Epithelial cell of esophagus (primary cell): ENCODE measurements at regions not wholly inside any gene's neighbourhood (a gene's known extent, or its start where the extent isn't known, plus 50 kb on each side); places are given as distances from the start of the nearest gene placed in this dataset.

Source experiments
- DNase-seq: peaks from one replicate; pipeline ENCODE4 v3.0.0; 2010; ENCODE audit warnings: low read depth
- H3K4me3 ChIP-seq: 2 replicates; pipeline ENCODE4 v1.5.1; 2011; ENCODE audit warnings: mild to moderate bottlenecking, low read length, control low read depth
- TF ChIP-seq, protein P1 (sequence below): IDR thresholded peaks from 2 replicates; pipeline ENCODE4 v1.5.1; 2011; ENCODE audit warnings: low read depth, mild to moderate bottlenecking, low read length, control low read depth, inconsistent platforms; ENCODE audit not compliant: insufficient read depth; ENCODE audit errors: missing control alignments

DNA sequence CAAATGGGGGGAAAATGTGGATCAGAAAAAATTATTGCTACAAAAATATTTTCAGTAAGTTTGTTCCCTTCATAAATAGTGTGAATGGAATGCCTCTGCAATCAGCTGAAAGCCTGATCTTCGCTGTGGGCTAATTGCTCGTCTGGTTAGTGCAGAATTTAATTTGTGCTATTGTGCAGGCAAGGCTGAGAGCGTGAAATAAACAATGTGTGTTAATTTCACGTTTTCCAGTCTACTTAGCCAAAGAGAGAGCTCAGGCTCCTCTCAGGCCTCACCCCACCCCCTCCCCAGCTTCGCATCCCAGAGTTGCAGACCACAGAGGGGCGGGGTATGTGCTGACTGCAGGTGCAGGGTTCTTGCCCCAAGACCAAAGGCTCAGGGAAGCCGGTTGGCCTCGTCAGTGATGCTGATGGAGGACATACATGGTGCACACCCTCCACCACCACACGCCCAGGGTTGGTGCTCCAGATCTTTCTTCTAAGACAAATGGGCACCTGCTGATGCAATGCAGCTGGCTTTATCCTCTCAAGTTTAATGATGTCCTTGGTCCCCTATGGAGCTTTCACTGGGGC is 302.6 kb upstream of the SLC14A2 start:
- DNase-seq: no peak
- TF ChIP-seq, protein P1, sequence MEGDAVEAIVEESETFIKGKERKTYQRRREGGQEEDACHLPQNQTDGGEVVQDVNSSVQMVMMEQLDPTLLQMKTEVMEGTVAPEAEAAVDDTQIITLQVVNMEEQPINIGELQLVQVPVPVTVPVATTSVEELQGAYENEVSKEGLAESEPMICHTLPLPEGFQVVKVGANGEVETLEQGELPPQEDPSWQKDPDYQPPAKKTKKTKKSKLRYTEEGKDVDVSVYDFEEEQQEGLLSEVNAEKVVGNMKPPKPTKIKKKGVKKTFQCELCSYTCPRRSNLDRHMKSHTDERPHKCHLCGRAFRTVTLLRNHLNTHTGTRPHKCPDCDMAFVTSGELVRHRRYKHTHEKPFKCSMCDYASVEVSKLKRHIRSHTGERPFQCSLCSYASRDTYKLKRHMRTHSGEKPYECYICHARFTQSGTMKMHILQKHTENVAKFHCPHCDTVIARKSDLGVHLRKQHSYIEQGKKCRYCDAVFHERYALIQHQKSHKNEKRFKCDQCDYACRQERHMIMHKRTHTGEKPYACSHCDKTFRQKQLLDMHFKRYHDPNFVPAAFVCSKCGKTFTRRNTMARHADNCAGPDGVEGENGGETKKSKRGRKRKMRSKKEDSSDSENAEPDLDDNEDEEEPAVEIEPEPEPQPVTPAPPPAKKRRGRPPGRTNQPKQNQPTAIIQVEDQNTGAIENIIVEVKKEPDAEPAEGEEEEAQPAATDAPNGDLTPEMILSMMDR: no peak
- no peak overlapping the region for H3K4me3 ChIP-seq

DNA sequence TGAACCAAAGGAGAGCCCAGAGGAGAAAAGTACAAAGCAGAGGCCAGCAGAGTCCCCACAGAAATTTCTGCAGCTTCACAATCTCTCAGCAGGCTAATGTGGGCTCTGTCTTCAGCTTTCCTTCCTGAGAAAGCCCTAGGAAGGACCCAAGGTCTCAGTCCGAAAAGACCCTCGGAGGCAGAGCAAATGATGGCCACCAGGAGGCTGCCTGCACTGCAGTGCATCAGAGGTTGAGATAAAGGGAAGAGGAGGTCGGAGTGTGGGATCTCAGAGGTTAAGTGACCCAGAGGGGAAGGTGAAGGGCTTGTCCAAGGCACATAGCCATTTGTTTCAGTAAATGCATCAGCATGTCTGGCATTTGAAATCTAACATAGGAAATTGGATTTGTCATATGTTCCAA is 299.1 kb upstream of the SLC14A2 start:
- no peak for DNase-seq
- no peak overlapping the region for H3K4me3 ChIP-seq
- TF ChIP-seq, protein P1: no peak

DNA sequence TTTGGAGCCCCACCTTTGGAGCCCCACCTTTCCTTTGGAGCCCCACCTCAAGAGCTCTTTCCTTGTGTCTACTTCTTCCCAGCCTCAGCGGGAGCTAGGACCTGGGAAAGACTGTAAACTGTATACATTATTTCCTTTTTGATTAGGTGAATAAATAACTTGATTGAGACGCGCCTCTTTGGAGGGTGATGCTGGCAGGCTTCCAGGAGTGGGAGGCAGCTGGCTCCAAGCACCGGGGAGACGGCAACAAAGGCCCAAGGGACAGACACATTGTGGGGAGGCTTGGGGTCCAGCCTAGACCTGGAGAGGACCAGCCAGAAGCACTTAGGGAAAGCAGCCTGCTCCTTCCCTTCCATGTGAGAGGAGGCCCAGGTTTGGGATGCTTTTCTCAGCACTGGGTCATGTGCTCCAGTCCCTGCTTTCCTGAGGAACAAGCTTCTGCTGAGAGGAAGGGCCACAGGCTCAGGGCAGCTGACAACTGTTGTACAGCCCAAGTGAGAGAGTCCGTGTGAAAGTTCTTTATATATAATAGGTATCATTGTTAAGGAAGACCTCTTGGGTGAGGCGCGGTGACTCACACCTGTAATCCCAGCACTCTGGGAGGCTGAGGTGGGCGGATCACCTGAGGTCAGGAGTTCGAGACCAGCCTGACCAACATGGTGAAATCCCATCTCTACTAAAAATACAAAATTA is 297.2 kb upstream of the SLC14A2 start:
- TF ChIP-seq, protein P1: no peak
- H3K4me3 ChIP-seq: no peak overlapping the region
- no peak for DNase-seq

DNA sequence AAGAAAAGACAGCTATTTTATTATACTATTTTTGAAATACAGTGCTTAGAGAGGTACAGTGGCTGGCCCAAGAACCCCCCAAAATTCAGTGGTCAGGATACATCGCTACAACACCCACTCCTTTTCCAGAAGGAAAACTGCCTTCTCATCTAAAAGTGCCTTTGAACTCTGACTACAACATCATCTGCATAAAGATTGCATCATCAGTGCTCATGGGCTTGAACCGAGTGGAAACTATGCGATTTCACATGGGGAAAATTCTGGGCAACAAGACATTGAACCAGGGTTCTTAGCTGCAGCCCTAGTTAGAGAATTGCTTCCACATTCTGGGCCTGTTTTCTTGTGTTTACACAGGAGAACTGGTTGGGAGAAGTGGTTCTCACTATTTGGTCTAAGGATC is 294.6 kb upstream of the SLC14A2 start:
- no peak overlapping the region for H3K4me3 ChIP-seq
- DNase-seq: no peak
- TF ChIP-seq, protein P1: no peak

DNA sequence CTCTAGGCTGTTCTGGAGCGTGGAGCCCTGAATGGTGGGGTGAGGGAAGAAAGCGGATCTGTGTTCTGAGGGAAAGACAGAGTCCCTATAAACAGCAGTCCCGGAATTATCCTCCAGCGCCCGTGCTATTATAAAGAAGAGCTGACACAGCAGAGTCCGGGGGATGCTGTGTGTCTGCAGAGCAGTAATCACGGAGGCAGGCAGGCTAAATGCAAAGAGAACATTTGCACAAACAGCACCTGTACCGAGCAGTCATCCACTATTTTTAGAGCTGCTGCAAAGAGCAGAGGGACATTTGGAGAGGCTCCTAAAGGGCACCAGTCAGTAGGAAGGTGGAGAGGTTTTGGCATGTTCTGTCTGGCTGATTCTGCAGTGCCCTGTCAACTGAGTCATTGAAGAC is 293.8 kb upstream of the SLC14A2 start:
- H3K4me3 ChIP-seq: no peak overlapping the region
- TF ChIP-seq, protein P1: no peak
- no peak for DNase-seq

DNA sequence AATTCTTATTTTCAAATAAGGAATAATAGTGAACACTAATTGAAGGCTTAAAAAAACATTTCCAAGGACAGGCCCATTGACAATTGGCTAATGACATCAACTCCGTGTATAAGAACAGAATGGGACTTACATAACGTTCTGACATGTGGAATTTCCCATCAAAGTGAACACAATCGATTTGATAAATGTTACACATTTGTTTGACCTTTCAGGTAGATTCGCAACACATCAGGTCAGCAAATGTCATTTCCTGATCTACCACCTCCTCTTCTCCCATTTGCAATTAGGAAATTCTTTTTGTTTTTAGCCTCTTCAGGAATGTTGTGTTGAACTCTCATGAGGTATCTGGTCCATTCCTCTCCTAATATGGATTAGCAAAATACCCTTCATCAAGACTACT is 292.9 kb upstream of the SLC14A2 start:
- no peak for DNase-seq
- TF ChIP-seq, protein P1: no peak
- no peak overlapping the region for H3K4me3 ChIP-seq

DNA sequence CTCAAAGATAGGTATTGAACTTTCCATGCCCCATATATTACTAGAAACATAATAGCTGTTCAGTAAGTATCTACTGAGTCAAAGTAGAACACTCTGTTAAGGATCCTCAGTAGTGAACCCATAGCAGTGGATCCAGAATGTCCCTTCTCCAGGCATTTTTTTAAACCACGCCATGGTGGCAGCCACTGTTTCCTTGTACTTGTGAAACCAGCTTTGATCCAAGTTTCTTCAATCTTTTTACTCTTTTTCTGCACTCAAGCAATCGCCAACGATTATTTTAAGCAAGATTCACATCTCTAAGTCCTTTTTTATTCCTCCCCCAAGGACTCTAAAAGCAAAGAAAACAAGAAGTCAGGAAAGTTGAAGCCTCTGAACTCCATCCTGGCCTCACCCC is 291.2 kb upstream of the SLC14A2 start:
- TF ChIP-seq, protein P1: no peak
- H3K4me3 ChIP-seq: no peak overlapping the region
- no peak for DNase-seq
